Tibial nerve (tissue), 4 donors: ENCODE measurements at regions not wholly inside any gene's neighbourhood (a gene's known extent, or its start where the extent isn't known, plus 50 kb on each side); places are given as distances from the start of the nearest gene placed in this dataset.

Experiments
- EP300 ChIP-seq, 2 donors: sonication (generic); formaldehyde crosslinking; IDR thresholded peaks; one replicate each; pipeline ENCODE4 v1.6.1; 2017; ENCODE audit warnings: antibody characterized with exemption in 2 of 2, mild to moderate bottlenecking in 1 of 2
- POLR2A ChIP-seq, 2 donors: fragments of 450-650 bp; IDR thresholded peaks; one replicate each; pipeline ENCODE4 v1.6.1; 2017; ENCODE audit warnings: antibody characterized with exemption in 2 of 2, mild to moderate bottlenecking in 2 of 2, moderate library complexity in 2 of 2
- TF ChIP-seq, protein P1 (sequence below), 5 experiments: fragments of 200-600 bp in 3 of 5; fragments of 450-650 bp in 2 of 5; sonication (generic) in 3 of 5; IDR thresholded peaks; one replicate each; pipeline ENCODE4 v1.5.1; 2016 to 2019; ENCODE audit warnings: antibody characterized with exemption in 5 of 5, mild to moderate bottlenecking in 3 of 5, moderate library complexity in 2 of 5

- TF ChIP-seq, protein P1, sequence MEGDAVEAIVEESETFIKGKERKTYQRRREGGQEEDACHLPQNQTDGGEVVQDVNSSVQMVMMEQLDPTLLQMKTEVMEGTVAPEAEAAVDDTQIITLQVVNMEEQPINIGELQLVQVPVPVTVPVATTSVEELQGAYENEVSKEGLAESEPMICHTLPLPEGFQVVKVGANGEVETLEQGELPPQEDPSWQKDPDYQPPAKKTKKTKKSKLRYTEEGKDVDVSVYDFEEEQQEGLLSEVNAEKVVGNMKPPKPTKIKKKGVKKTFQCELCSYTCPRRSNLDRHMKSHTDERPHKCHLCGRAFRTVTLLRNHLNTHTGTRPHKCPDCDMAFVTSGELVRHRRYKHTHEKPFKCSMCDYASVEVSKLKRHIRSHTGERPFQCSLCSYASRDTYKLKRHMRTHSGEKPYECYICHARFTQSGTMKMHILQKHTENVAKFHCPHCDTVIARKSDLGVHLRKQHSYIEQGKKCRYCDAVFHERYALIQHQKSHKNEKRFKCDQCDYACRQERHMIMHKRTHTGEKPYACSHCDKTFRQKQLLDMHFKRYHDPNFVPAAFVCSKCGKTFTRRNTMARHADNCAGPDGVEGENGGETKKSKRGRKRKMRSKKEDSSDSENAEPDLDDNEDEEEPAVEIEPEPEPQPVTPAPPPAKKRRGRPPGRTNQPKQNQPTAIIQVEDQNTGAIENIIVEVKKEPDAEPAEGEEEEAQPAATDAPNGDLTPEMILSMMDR (IDR thresholded peaks at IDR 0.05): no peak
- no peak for TF ChIP-seq POLR2A (IDR thresholded peaks at IDR 0.05)
- TF ChIP-seq EP300 (IDR thresholded peaks at IDR 0.05): no peak
These were observed 185.6 kb upstream of the NR3C1 start for GRCh38 chr5:143588933-143589662.
